HG02943 (cell line): ENCODE measurements at regions not wholly inside any gene's neighbourhood (a gene's known extent, or its start where the extent isn't known, plus 50 kb on each side); places are given as distances from the start of the nearest gene placed in this dataset.
"Not testable (repeated sequence)": the region's sequence is repeated elsewhere in the genome, so short reads cannot be mapped to it uniquely, and the experiment has no call there.

Source experiments
- ATAC-seq: cut with Tn5 transposase; IDR thresholded peaks from one replicate; pipeline ENCODE4 v1.9.1; 2021; ENCODE audit warnings: mild to moderate bottlenecking, low read depth, moderate library complexity; ENCODE audit not compliant: unreplicated experiment

DNA sequence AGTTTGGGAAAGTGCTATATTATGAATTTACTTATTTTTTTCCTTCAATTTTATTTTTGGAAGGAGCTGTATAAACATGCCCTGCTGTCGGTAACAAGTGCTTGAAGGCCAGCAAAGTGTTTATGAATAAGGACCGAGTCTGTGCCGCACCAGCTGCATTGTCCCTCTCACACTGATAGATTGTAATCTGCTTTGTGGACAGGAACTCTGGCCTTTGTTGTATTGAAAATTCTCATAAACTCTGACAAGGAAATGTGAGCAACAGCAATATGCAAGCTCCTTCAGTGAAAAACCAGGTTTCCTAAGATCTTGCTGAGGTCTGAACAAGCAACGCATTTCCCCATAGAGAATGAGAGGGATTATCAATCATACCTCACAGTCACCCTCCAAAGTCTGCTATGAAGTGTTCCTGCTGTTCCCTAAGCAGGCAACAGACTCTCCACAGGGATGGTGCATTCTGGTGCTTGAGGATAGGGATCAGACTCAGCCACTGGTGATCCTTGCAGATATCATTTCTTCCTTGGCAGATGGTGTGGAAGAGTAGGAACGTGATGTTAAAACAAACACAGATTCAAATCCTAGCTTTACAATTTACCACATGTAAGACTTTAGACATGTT, 109.6 kb downstream of the KCNJ2 start:
- no peak for ATAC-seq

DNA sequence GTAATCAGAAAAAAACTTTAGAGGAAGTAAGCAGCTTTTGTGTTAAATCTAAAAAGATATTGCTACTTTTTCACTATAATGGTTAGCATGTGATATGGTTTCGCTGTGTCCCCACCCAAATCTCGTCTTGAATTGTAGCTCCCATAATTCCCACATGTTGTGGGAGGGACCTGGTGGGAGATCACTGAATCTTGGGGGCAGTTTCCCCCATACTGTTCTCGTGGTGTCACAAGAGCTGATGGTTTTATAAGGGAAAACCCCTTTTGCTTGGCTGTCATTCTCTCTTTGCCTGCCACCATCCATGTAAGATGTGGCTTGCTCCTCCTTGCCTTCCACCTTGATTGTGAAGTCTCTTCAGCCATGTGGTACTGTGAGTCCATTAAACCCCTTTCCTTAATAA, 117.1 kb downstream of the KCNJ2 start:
- no peak for ATAC-seq

DNA sequence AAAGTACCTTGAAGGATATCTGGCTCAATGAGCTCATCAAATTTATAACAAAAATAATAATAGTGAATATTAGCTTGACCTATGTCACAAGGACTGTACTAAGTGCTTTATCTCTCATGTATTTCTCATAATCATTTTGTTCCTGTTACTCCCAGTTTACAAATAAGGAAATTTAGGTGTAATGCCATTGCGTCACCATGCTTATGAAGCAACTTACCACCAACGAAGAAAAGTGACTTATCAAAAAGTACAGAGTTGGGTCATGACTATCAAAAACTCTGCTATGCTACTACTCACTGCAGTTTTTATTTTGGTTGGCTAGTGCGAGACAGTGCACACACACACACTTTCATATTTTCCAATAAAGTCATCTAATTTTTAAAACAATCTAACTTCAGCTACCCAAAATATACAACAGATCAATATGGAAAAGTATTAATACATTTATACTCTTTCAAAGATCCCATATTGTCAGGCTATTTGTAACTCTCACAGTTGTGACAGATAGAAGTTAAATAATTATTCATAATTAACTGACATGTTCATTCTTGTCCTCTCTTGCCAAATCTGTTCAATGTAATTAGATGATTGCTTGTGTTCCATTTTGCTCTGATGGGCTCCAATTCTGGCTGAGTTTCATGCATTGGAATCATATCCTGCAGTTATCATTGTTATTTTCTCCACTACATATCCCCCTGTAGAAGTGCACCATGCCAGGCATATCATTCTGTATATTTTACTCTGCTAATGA, 119.4 kb downstream of the KCNJ2 start:
- ATAC-seq: no peak

DNA sequence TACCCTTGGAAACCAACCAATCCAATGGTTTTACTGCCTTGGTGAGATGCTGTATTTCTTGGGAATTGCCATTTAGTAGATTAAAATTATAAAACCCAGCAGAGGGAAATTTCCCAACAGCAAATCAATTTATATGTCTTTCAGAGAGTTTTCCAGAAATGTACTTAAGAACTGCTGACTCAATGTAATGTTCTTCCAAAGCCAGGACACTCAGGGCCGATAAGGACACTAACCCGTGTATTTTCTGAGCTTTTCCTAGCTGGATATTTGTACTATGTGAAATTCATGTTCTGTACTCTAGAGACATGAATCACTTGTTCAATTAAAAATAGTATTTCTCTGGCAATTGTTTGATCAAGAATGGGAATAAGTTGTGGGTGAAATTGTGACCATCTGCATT, 121.4 kb downstream of the KCNJ2 start:
- no peak for ATAC-seq

DNA sequence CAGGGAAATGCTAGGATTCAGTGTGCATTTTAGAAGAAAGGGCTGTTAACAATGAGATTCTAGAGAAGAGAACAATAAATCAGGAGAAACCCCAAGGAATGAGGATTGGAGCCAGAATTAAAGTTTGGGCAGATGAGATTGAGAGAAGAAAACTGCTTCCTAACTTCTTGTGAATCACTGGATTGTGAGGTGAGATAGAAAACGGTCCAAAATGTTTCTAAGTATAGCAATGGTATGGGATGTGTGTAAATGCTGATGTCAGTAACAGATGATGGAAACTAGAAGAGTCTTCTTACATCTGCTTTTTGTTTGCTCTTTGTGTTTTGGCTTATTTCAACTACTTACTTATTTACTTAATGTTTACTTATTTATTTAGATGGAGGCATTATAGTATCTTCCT, 123.0 kb downstream of the KCNJ2 start:
- ATAC-seq: no peak

DNA sequence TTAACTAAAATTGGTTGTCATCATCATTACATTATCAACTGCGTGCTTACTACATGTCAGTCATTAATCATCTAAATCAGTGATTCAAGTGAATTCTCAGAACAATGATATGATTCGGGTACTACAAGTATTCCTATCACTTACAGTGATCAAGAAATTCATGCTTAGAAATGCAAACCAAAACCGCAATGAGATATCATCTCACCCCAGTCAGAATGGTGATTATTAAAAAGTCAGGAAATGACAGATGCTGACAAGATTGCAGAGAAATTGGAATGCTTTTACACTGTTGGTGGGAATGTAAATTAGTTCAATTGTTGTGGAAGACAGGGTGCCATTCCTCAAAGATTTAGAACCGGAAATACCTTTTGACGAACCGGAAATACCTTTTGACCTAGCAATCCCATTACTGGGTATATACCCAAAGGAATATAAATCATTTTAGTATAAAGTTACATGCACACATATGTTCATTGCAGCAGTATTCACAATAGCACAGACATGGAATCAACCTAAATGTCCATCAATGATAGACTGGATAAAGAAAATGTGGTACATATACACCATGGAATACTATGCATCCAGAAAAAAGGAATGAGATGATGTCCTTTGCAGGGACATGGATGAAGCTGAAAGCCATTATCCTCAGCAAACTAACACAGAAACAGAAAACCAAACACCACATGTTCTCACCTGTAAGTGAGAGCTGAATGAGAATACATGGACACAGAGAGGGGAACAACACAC, 124.4 kb downstream of the KCNJ2 start:
- not testable (repeated sequence) for ATAC-seq

DNA sequence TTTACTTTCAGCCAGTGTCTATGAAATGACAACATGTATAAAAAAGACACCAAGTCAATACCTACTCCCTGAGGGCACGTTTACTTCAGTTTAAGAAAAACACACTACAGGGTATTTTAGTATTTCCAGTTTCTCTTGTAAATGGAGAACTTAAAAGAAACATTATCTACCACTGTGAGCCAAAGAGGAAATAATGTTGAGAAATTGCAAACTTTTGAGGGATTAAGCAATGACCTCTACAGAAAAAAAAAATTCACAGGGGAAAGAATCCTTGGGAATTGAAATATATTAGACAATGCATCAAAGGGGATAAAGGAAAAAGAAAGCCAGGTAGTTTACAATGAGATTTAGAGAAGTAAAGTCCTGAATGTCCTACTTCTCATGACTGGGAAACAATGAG, 126.0 kb downstream of the KCNJ2 start:
- no peak for ATAC-seq

DNA sequence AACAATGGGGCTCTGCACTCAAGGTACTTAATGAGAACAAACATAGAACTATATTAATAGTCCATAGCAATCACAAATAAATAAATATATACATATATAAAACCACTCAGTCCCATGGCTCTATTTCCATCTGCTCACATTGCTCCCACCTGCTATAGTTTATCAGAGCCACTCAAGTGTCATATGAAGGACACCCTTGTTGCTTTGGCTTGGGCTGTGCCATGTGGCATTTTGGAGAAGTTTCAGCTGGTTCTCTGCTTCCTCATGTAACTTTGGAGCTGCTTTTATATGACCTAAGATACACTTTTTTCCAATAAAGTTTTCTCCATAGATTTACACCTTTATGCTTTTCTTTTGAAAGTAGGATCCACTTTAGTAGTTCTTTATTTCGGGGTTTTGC, 126.4 kb downstream of the KCNJ2 start:
- no peak for ATAC-seq

DNA sequence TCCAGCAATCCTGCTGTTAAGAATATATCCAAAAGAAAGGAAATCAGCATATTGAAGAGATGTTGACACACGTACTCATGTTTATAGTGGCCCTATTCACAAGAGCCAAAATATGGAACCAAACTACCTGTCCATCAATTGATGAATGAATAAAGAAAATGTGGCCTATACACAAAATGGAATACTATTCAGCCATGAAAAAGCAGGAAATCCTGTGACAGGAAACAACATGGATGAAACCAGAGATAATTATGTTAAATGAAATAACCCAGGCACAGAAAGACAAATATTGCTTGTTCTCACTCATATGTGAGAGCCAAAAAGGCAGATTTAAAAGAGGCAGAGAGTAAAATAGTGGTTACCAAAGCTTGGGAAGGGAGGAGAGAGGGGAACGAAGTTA, 127.1 kb downstream of the KCNJ2 start:
- no peak for ATAC-seq

DNA sequence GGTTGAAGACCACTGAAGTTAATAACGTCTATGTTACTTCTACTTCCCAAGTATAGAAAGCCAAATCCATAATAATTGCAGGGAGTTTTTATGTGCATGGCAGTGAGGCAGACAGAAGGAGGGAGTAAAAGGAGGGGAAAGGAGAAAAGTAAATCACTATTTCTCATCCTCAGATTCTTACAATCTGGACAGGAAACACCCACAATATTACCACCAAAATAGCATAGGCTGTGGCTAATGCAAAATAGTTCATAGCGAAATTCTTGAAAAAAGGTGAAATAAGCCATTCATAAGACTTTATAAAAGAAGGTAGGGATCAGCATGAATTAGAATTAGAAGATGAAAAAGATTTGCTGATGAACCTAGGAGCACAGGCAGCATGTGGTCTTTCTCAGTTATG, 128.1 kb downstream of the KCNJ2 start:
- no peak for ATAC-seq

DNA sequence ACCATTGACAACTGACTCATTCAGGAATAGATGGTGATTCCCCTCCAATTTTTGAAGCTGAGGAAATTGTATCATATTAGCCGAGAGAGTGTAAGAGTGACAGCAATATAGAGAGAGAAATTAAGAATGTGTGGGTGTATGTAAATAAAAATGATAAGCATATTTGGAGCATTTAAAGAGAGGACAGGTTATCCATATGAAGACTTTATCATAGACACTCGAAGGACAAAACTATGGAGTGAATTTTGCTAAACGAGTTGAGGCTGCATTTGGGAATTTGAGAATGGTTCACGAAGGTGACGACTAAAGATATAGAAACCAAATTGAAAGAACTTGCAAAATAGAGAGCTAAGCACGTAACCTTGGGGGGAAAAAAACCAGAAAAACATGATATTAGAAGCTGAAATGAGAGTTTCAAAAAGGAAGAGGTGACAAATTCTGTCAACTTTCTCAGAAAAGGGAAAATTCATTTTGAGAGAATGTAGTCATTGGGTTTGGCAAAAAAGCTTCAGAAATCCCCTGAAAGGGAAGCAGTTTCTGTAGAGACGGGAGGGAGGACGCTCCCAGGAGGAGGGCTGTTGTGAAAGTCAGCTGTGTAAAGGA, 129.7 kb downstream of the KCNJ2 start:
- no peak for ATAC-seq

DNA sequence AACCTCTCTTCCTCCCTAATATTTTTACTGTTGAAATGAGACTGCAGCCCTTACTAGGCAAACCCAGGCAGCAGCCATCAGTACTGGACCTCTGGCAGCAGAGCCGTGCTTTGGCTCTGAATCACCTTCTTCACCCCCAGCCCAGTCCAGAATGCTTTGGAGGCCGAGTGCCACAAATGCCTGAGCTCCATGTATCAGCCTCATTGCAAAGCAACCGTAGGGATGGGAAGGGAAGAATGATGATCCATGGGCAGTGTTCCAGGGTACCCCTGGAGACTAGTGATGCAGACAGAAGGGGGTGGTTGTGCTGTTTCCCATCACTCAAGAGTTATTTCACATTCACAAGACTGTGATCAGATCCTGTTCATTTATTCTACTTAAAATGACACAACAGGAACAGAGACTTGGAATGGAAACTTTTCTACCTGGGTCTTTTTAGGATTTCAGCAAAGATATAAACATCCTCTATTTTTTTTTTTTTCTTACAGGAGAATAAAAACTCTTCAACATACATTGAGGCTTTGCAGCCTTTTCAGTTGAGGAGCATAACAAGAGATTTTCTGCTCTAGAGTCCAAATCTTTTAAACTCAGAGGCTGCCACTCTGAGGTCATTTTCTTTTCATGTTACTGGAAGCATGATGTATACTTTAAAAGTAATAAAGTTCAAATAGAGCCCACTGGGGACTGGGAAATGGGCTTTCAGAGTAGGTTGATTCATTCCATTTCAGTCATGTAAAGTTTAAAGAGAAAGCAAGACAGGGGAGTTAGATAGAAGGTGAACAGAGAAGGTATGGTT, 138.3 kb downstream of the KCNJ2 start:
- no peak for ATAC-seq

DNA sequence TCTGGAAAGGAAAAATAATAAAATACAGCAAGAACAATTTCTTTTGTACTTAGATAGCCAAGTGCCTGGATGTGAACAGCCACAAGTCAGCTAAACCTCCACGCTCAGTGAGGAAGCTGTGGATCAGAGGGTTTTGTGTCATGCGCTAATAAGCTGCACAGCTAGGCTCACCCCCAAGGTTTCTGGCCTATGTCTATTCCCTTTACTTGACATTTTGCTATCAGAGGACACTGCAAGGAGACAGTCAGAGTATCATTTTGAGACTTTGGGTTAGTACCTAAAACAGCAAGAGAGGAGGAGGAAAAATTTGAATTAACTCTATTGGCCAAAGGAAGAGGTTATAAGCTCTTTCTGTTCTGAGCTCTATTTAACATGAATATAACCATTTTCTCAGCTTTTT, 139.3 kb downstream of the KCNJ2 start:
- ATAC-seq: no peak

DNA sequence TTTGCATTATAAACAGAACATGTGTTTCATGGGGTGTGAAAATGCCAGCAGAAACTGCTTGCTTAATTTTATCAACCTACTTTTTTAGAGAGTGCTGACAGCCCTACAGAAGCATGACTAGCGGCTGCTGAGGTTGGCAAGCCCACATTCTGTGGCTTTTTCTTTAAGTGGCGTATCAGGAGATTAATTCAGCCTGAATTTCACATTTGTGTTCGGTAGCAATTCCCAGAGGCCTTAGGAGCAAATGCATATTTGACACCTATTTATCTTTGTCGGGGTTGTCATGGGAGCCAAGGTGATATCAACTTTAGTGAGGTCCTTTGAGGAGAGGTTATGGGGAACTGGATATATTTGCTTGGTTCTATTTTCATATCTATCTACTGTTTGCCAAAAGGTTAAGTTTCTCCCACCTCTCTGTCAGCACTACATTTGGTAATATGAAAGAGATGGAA, 140.9 kb downstream of the KCNJ2 start:
- ATAC-seq: no peak

DNA sequence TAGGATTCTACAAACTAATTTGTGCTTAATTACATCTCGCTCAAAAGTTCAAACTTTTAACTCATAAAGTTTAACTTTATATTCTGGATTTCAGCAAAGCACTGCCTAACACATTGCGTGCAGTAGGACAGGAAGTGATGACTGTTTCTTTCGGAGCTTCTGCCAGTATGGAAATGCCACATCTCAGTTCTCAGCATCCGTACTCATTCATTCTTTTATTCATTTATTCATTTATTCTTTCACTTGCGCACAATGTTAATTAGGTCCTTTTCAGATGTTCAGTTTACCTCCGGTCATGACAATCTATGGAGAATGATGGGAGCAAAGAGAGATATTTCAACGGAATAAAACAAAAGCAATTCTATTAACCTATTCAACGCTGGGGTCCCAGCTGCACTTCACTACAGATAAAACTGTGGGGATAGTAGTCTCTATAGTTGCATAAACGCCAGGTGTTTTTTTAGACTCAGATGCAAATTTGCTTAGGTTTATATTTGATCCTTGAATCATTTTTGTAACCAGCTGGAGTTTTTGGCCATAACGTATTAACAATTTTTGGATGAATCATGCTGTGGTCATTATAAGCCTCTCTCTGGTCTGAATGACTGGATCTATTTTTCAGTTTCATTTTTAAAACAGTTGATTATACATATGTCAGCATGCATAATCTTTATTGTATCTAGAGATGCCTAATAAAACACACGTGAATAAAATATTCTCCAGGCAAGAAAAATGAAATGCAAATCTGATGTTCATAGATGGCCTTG, 143.9 kb downstream of the KCNJ2 start:
- ATAC-seq: no peak

DNA sequence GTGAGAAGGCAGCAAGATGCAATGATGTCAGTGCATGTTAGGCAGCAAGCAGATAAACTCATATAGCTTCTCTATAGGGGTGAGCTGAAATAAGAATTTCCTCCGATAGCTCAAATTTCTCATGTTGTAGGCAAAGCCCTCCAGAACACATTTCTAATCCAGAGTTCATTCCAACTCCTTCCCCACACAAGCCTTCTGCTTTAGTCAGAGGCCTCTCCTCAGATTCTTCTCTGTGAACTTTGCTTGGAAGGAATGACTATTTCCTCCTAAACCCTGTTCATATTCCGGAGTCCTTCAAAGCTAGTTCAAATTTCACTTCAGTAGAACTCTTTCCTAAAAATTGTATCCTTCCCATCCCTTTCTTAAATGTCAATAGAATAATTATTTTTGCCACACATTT, 144.8 kb downstream of the KCNJ2 start:
- no peak for ATAC-seq

DNA sequence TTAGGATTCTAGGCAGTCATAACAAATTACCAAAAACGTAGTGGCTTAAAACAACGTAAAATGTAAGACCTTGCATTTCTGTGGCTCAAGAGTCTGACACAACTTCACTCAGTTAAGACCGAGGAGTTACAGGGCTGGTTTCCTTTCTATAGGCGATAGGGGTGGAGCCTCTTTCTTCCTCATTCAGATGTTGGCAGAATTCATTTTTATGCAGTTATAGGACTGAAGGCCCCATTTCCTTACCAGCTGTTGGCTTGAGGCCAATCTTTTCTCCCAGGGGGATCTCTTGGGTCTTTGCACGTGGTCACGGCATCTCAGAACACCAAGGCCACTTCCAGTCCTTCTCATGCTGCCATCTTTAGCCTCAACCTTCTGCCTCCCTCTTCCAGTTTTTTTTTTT, 145.2 kb downstream of the KCNJ2 start:
- ATAC-seq: no peak

DNA sequence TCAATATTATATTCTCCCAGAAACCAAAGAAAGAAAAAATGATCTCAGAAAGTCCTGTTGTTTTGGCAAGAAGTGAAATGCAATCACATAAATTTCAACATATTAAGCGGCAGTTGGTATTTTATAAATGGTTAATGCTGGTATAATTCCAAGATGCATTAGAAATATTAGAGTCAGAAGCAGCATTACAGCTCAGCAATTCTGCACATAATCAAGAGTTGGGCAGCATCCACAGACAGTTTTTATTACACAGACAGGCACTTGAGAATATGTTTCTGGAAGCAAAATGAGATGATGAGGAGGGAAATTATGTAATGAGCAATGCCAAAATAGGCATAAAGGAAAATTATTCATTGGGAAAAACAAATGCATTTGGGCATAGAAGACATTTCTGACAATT, 148.1 kb downstream of the KCNJ2 start:
- no peak for ATAC-seq

DNA sequence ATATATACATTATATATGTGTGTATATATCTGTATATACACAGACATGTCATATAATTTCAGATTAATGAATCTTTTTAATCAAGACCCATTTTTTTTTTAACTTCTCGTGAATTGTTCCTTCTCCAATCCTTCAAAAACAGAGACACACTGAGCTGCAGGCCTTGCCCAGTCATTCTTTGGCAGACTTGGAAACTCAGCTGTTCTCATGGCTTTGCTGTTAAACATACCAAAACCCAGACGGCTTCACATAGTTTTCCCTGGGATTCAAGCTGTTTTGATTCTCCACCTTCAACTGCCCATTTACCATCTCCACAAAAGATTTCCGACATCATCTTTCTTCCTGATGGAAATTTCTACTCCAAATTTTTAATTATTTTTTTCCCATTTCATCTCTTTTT, 148.7 kb downstream of the KCNJ2 start:
- no peak for ATAC-seq

DNA sequence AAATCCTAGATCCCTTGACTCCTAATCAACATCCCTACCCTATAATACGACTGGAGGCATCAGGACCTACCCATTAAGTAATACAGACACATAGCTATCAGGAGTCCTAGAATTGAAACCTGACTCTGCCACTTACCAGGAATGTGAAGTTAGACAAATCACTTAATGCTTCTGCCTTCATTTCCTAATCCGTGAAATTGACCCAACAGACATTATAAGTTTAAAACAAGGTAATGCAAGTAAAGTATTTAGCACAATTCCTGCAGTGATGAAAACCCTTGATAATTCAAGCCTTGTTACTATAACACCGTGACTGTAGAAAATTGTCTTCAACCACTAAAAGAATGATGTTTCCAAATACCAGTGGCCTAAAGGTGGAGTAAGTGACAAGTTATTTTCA, 150.2 kb downstream of the KCNJ2 start:
- no peak for ATAC-seq
